ENCODE measurements at regions not wholly inside any gene's neighbourhood (a gene's known extent, or its start where the extent isn't known, plus 50 kb on each side); places are given as distances from the start of the nearest gene placed in this dataset.

GRCh38 chr9:103898550-103898949, 195.6 kb upstream of the SMC2 start:
- Histone ChIP-seq H3K4me1 (replicated peaks in 1 of 4; ENCODE audit: control insufficient read depth in 3 of 4, insufficient read depth in 4 of 4, low read length in 3 of 4) (no peaks in the 10 kb centered on the region), H3K18ac (ENCODE audit: extremely low read depth, low read length) (no peak overlapping the region), H3K9me3 (ENCODE audit: insufficient read depth in 2 of 2, low read depth in 1 of 2, low read length in 1 of 2) (no peaks in the 10 kb centered on the region), H2BK20ac (ENCODE audit: low read length) (no peak overlapping the region), H3K4me3 (ENCODE audit: extremely low read depth in 1 of 4, insufficient read depth in 2 of 4, low read depth in 3 of 4, low read length in 4 of 4) (no peak overlapping the region), H2BK12ac (ENCODE audit: low read depth, low read length) (no peak overlapping the region), H3K79me2 (ENCODE audit: control insufficient read depth in 1 of 2, insufficient read depth in 2 of 2, low read length in 2 of 2) (no peaks in the 10 kb centered on the region), H3K79me1 (ENCODE audit: low read depth, low read length) (no peaks in the 10 kb centered on the region), H3K4ac (replicated peaks; ENCODE audit: insufficient read length, low read depth, low read length) (no peak overlapping the region), H3K27me3 (replicated peaks in 1 of 4; ENCODE audit: control insufficient read depth in 3 of 4, extremely low read depth in 1 of 4, insufficient read depth in 3 of 4, low read length in 3 of 4) (no peaks in the 10 kb centered on the region), H2BK15ac (ENCODE audit: low read length) (no peak overlapping the region), H3K9ac (replicated peaks in 1 of 4; ENCODE audit: extremely low read depth in 1 of 4, low read depth in 3 of 4, low read length in 3 of 4) (no peak overlapping the region), H4K8ac (ENCODE audit: extremely low read depth, insufficient read depth, low read length) (no peak overlapping the region), H2BK5ac (ENCODE audit: low read depth, low read length) (no peak overlapping the region), H3K36me3 (ENCODE audit: control insufficient read depth in 2 of 4, insufficient read depth in 4 of 4, low read length in 3 of 4) (no peaks in the 10 kb centered on the region), H4K5ac (ENCODE audit: insufficient read length, low read depth, low read length) (no peak overlapping the region), H2AFZ (ENCODE audit: low read length) (no peak overlapping the region), H3K23me2 (ENCODE audit: low read depth, low read length) (no peaks in the 10 kb centered on the region), H3K56ac (replicated peaks; ENCODE audit: insufficient read length, low read depth, low read length) (no peak overlapping the region), H3K14ac (ENCODE audit: insufficient read length) (no peak overlapping the region), H3K4me2 (ENCODE audit: insufficient read depth in 1 of 2, low read depth in 2 of 2, low read length in 2 of 2) (no peak overlapping the region), H3K23ac (ENCODE audit: insufficient read length) (no peak overlapping the region), H4K20me1 (replicated peaks in 1 of 2; ENCODE audit: control insufficient read depth in 1 of 2, insufficient read depth in 2 of 2, low read length in 2 of 2) (no peaks in the 10 kb centered on the region), H4K91ac (replicated peaks; ENCODE audit: insufficient read length, low read length) (no peak overlapping the region), H2AK5ac (ENCODE audit: low read depth, low read length) (no peak overlapping the region), H3K27ac (ENCODE audit: low read depth, low read length) (no peak overlapping the region), H2BK120ac (replicated peaks; ENCODE audit: low read depth, low read length) (no peak overlapping the region)
- TF ChIP-seq NRF1 (IDR thresholded peaks at IDR 0.05; ENCODE audit: low read depth, low read length) (no peak), ATF3 (IDR thresholded peaks at IDR 0.05; ENCODE audit: insufficient read depth, low read depth, low read length) (no peak), CBX8 (IDR thresholded peaks at IDR 0.05; ENCODE audit: borderline replicate concordance, low read depth, low read length) (no peak), KDM5A (IDR thresholded peaks at IDR 0.05; ENCODE audit: low read length) (no peak), SIX5 (IDR thresholded peaks at IDR 0.05; ENCODE audit: low read depth, low read length) (no peak), POU5F1 (IDR thresholded peaks at IDR 0.05; ENCODE audit: low read depth, low read length) (no peak), BRCA1 (IDR thresholded peaks at IDR 0.05; ENCODE audit: low read depth, low read length) (no peak), TEAD4 (IDR thresholded peaks at IDR 0.05; ENCODE audit: low read depth, low read length) (no peak), GTF2F1 (IDR thresholded peaks at IDR 0.05; ENCODE audit: borderline replicate concordance, low read depth, low read length) (no peak), CREB1 (IDR thresholded peaks at IDR 0.05) (no peak), EGR1 (IDR thresholded peaks at IDR 0.05; ENCODE audit: borderline replicate concordance, low read depth, low read length) (no peak), RFX5 (IDR thresholded peaks at IDR 0.05; ENCODE audit: borderline replicate concordance, low read depth, low read length) (no peak), BCL11A (IDR thresholded peaks at IDR 0.05; ENCODE audit: low read depth in 2 of 2, low read length in 2 of 2) (no peak), SAP30 (IDR thresholded peaks at IDR 0.05; ENCODE audit: insufficient read depth, insufficient replicate concordance, low read length) (no peak)
- ChIA-PET CTCF (ENCODE audit: partially characterized antibody) (no interaction called here), POLR2A (ENCODE audit: partially characterized antibody) (no interaction called here)
- 76% methylated on average over 1 of the region's 1 CpG; no CpG with 5 or more reads in 1 of the 2 experiments for WGBS, 2 experiments (ENCODE audit: extremely low coverage in 1 of 2, insufficient coverage in 1 of 2, insufficient read length in 1 of 2, insufficient replicate concordance in 2 of 2, low coverage in 1 of 2, low lambda C conversion rate in 2 of 2, missing lambda C conversion rate in 1 of 2)
- FAIRE-seq (no peak), DNase-seq (ENCODE audit: low read depth in 1 of 2, low spot score in 2 of 2) (no peak)
